CD4-positive, alpha-beta T cell (primary cell): ENCODE measurements at regions not wholly inside any gene's neighbourhood (a gene's known extent, or its start where the extent isn't known, plus 50 kb on each side); places are given as distances from the start of the nearest gene placed in this dataset.

Experiments
- ATAC-seq: fragments of 200-7000 bp; cut with Tn5 transposase; one replicate; pipeline ENCODE4 v1.10.0; 2022; ENCODE audit warnings: mild to moderate bottlenecking; ENCODE audit not compliant: poor library complexity
- CTCF ChIA-PET: fragments of 350-600 bp; sonication (Branson Sonifier 250); formaldehyde crosslinking; loops from one replicate; lab custom pipeline; 2021; ENCODE audit warnings: antibody characterized with exemption, inconsistent platforms; lab: Charles Lee
- POLR2A ChIA-PET: fragments of 350-600 bp; sonication (Branson Sonifier 250); formaldehyde crosslinking; loops from one replicate; lab custom pipeline; 2021; ENCODE audit warnings: antibody characterized with exemption, inconsistent platforms; lab: Charles Lee
- DNase-seq, 14 experiments: peaks; one replicate each; pipeline ENCODE4 v3.0.0-alpha.2; 2013 to 2020; ENCODE audit warnings: mixed read lengths in 2 of 14
- H3K27ac ChIP-seq, 2 donors: one replicate each; pipeline versions ENCODE4 v1.5.1 to v1.7.0; 2013; ENCODE audit warnings: low read length in 2 of 2, low read depth in 1 of 2, mild to moderate bottlenecking in 1 of 2
- H3K27me3 ChIP-seq, 2 experiments: 1 replicate in 1 of 2; 2 replicates in 1 of 2; pipeline versions ENCODE4 v1.6.1 to v1.7.0; 2013; ENCODE audit warnings: low read length in 2 of 2, control low read depth in 1 of 2, mild to moderate bottlenecking in 1 of 2, moderate library complexity in 1 of 2; ENCODE audit not compliant: insufficient read depth in 2 of 2, control insufficient read depth in 1 of 2
- H3K36me3 ChIP-seq: one replicate; pipeline ENCODE4 v1.6.1; 2013; ENCODE audit warnings: low read length, control low read depth; ENCODE audit not compliant: insufficient read depth
- H3K4me1 ChIP-seq: one replicate; pipeline ENCODE4 v1.6.1; 2013; ENCODE audit warnings: low read length, control low read depth; ENCODE audit not compliant: insufficient read depth
- H3K4me3 ChIP-seq: one replicate; pipeline ENCODE4 v1.5.1; 2013; ENCODE audit warnings: mild to moderate bottlenecking, low read length, moderate library complexity
- H3K9me3 ChIP-seq, 2 experiments: 1 replicate in 1 of 2; 2 replicates in 1 of 2; pipeline versions ENCODE4 v1.6.1 to v1.7.0; 2013; ENCODE audit warnings: low read length in 2 of 2, mild to moderate bottlenecking in 2 of 2, control low read depth in 1 of 2, moderate library complexity in 1 of 2; ENCODE audit not compliant: control insufficient read depth in 1 of 2, insufficient read depth in 1 of 2
- H3K27ac Mint-ChIP-seq: one replicate; pipeline ENCODE4 v1.8.0; 2020; ENCODE audit warnings: mixed read lengths
- H3K27me3 Mint-ChIP-seq: one replicate; pipeline ENCODE4 v1.8.0; 2021; ENCODE audit warnings: mixed read lengths
- H3K36me3 Mint-ChIP-seq: one replicate; pipeline ENCODE4 v1.8.0; 2021; ENCODE audit warnings: low read depth, mixed read lengths
- H3K4me1 Mint-ChIP-seq: one replicate; pipeline ENCODE4 v1.8.0; 2021; ENCODE audit warnings: low read depth, mixed read lengths
- H3K4me3 Mint-ChIP-seq: one replicate; pipeline ENCODE4 v1.8.0; 2020; ENCODE audit warnings: mild to moderate bottlenecking, mixed read lengths
- H3K9me3 Mint-ChIP-seq: one replicate; pipeline ENCODE4 v1.8.0; 2020; ENCODE audit warnings: mixed read lengths
- intact Hi-C, 2 experiments: fragments of 100-400 bp; cut with DNase I in 1 of 2; cut with micrococcal nuclease in 1 of 2; formaldehyde crosslinking; loops; one replicate each; pipeline versions ENCODE4 v1.15.1 to v1.9.0; 2023 to 2025; cut with DNase I, micrococcal nuclease
- TF ChIP-seq, protein P1 (sequence below): fragments of 200-600 bp; IDR thresholded peaks from one replicate; pipeline ENCODE4 v1.8.0; 2022; ENCODE audit warnings: antibody characterized with exemption, mild to moderate bottlenecking

DNA sequence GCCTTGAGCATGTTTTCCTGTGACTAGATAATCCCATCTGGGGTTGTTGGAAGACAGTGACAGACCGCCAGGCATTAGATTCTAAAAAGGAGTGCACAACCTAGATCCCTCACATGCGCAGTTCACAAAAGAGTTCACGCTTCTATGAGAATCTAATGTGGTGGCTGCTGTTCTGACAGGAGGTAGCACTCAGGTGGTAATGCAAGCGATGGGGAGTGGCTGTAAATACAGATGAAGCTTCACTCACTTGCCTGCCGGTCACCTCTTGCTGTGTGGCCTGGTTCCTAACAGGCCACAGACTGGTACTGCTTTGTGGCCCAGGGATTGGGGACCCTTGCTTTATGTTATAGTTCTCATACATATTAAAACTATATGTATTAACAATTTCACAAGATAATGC is 81.9 kb upstream of the TMLHE start:
- H3K4me1 ChIP-seq, result no peaks in the 10 kb centered on the region
- H3K4me3 ChIP-seq, result no peak overlapping the region
- H3K27me3 ChIP-seq, result no peaks in the 10 kb centered on the region
- no peak for ATAC-seq
- TF ChIP-seq, protein P1, sequence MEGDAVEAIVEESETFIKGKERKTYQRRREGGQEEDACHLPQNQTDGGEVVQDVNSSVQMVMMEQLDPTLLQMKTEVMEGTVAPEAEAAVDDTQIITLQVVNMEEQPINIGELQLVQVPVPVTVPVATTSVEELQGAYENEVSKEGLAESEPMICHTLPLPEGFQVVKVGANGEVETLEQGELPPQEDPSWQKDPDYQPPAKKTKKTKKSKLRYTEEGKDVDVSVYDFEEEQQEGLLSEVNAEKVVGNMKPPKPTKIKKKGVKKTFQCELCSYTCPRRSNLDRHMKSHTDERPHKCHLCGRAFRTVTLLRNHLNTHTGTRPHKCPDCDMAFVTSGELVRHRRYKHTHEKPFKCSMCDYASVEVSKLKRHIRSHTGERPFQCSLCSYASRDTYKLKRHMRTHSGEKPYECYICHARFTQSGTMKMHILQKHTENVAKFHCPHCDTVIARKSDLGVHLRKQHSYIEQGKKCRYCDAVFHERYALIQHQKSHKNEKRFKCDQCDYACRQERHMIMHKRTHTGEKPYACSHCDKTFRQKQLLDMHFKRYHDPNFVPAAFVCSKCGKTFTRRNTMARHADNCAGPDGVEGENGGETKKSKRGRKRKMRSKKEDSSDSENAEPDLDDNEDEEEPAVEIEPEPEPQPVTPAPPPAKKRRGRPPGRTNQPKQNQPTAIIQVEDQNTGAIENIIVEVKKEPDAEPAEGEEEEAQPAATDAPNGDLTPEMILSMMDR, result no peak
- Mint-ChIP-seq H3K36me3 (no peaks in the 10 kb centered on the region), H3K4me1 (no peaks in the 10 kb centered on the region), H3K9me3 (no peaks in the 10 kb centered on the region), H3K27ac (no peak overlapping the region), H3K4me3 (no peak overlapping the region), H3K27me3 (no peaks in the 10 kb centered on the region)
- no peaks in the 10 kb centered on the region for H3K36me3 ChIP-seq
- H3K9me3 ChIP-seq, result no peaks in the 10 kb centered on the region
- DNase-seq, result no peak
- POLR2A ChIA-PET, result no interaction called here
- CTCF ChIA-PET, result no interaction called here
- H3K27ac ChIP-seq, result no peak overlapping the region
- intact Hi-C loops, result no loop called here

GRCh38 chrX:155682834-155683233 is 70.1 kb upstream of the TMLHE start:
- Mint-ChIP-seq H3K9me3 (no peaks in the 10 kb centered on the region), H3K27me3 (no peaks in the 10 kb centered on the region), H3K4me1 (no peaks in the 10 kb centered on the region), H3K36me3 (no peaks in the 10 kb centered on the region), H3K4me3 (no peak overlapping the region), H3K27ac (no peak overlapping the region)
- intact Hi-C loops, result no loop called here
- ChIA-PET POLR2A (no interaction called here), CTCF (no interaction called here)
- H3K27me3 ChIP-seq, result no peaks in the 10 kb centered on the region
- no peak for ATAC-seq
- TF ChIP-seq, protein P1, result no peak
- H3K4me3 ChIP-seq, result no peak overlapping the region
- H3K36me3 ChIP-seq, result no peaks in the 10 kb centered on the region
- H3K4me1 ChIP-seq, result no peaks in the 10 kb centered on the region
- H3K27ac ChIP-seq, result no peak overlapping the region
- DNase-seq, result no peak
- no peaks in the 10 kb centered on the region for H3K9me3 ChIP-seq

DNA sequence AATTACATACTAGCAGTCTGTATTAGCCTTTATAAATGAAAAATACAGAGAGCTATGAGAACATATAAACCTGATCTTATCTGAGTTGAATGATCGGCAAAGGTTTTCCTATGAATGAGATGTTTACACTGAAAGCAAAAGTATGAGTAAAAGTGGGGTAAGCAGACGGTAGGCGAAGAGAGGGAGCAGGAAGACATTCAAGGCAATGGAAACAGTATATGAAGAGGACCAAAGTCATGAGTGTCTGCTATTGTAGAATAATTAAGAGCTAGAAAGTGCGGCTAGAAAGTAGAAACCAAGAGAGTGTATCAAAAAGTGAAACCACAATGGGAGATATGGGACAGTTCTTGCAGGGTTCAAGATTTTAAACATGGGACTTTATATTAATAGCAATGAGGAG is 67.0 kb upstream of the TMLHE start:
- intact Hi-C loops, result no loop called here
- POLR2A ChIA-PET, result no interaction called here
- Histone ChIP-seq H3K9me3 (no peaks in the 10 kb centered on the region), H3K27me3 (no peaks in the 10 kb centered on the region), H3K4me1 (no peaks in the 10 kb centered on the region), H3K4me3 (no peak overlapping the region), H3K36me3 (no peaks in the 10 kb centered on the region), H3K27ac (no peak overlapping the region)
- no peaks in the 10 kb centered on the region for H3K4me1 Mint-ChIP-seq
- H3K36me3 Mint-ChIP-seq, result no peaks in the 10 kb centered on the region
- no peaks in the 10 kb centered on the region for H3K27me3 Mint-ChIP-seq
- no peak overlapping the region for H3K4me3 Mint-ChIP-seq
- ATAC-seq, result no peak
- no peak overlapping the region for H3K27ac Mint-ChIP-seq
- CTCF ChIA-PET, result no interaction called here
- no peak for DNase-seq
- TF ChIP-seq, protein P1, result no peak
- no peaks in the 10 kb centered on the region for H3K9me3 Mint-ChIP-seq
